ENCODE measurements at regions not wholly inside any gene's neighbourhood (a gene's known extent, or its start where the extent isn't known, plus 50 kb on each side); places are given as distances from the start of the nearest gene placed in this dataset.

- ATAC-seq, result no peak
- Histone ChIP-seq H3K4me1 (ENCODE audit: control insufficient read depth in 1 of 2, insufficient read depth in 2 of 2, low read length in 2 of 2) (no peaks in the 10 kb centered on the region), H3K9me2 (ENCODE audit: insufficient read depth) (no peaks in the 10 kb centered on the region), H2AFZ (ENCODE audit: low read depth, low read length, poor library complexity, severe bottlenecking) (no peak overlapping the region), H3K79me2 (ENCODE audit: insufficient read depth, low read length) (no peaks in the 10 kb centered on the region), H3K4me2 (ENCODE audit: low read length) (no peak overlapping the region), H3K36me3 (ENCODE audit: control insufficient read depth in 1 of 2, insufficient read depth in 2 of 2, low read length in 2 of 2) (no peaks in the 10 kb centered on the region), H3K4me3 (replicated peaks in 1 of 2; ENCODE audit: low read depth in 1 of 2, low read length in 2 of 2) (no peak overlapping the region), H3K27me3 (ENCODE audit: insufficient read depth, low read length) (no peaks in the 10 kb centered on the region), H3K9ac (ENCODE audit: low read length) (no peak overlapping the region), H3K9me3 (ENCODE audit: control insufficient read depth in 1 of 2, insufficient read depth in 1 of 2, low read depth in 1 of 2, low read length in 2 of 2) (no peaks in the 10 kb centered on the region), H4K20me1 (ENCODE audit: insufficient read depth) (no peaks in the 10 kb centered on the region), H3K27ac (ENCODE audit: low read depth, low read length) (no peak overlapping the region)
- no peak for DNase-seq (ENCODE audit: low read depth, low spot score)
- POLR2A ChIA-PET, result no interaction called here
- CTCF ChIA-PET, result no interaction called here
- BruUV-seq (replicated peaks), result no TSS peak
- intact Hi-C loops (cut with micrococcal nuclease), result loop anchor here (10.0 kb wide), 1 partner anchor 316 kb away; no protein-coding TSS in a partner anchor
- RAD21 ChIA-PET (ENCODE audit: low non-redundant PET in 1 of 2, low total read pairs in 2 of 2, uncharacterized antibody in 2 of 2, unreplicated experiment in 2 of 2), result no interaction called here
- TF ChIP-seq ZNF274 (IDR thresholded peaks at IDR 0.05; ENCODE audit: low read depth, low read length), result no peak
- TF ChIP-seq EZH2phosphoT487 (IDR thresholded peaks at IDR 0.05; ENCODE audit: borderline replicate concordance), result no peak
- TF ChIP-seq ELF1 (IDR thresholded peaks at IDR 0.05; ENCODE audit: borderline replicate concordance, low read depth), result no peak
- TF ChIP-seq CTCF (IDR thresholded peaks at IDR 0.05 in 2 of 3, conservative IDR thresholded peaks at IDR 0.05 in 1 of 3; ENCODE audit: borderline replicate concordance in 1 of 3, insufficient read depth in 1 of 3, low read depth in 2 of 3, low read length in 2 of 3), result no peak
- no peak for TF ChIP-seq SP1 (IDR thresholded peaks at IDR 0.05; ENCODE audit: low read depth)
- TF ChIP-seq SRF (IDR thresholded peaks at IDR 0.05; ENCODE audit: low read depth), result no peak
- no peak for TF ChIP-seq FOSL1 (IDR thresholded peaks at IDR 0.05; ENCODE audit: low read depth)
- no peak for TF ChIP-seq RAD21 (IDR thresholded peaks at IDR 0.05; ENCODE audit: low read depth)
These were observed 1248.7 kb downstream of the PCDH7 start for GRCh38 chr4:31968842-31969241.

GRCh38 chr4:31974490-31975002 lies 1254.4 kb downstream of the PCDH7 start:
- Histone ChIP-seq H3K27ac (ENCODE audit: low read depth, low read length) (no peak overlapping the region), H3K79me2 (ENCODE audit: insufficient read depth, low read length) (no peaks in the 10 kb centered on the region), H4K20me1 (ENCODE audit: insufficient read depth) (no peaks in the 10 kb centered on the region), H3K4me3 (replicated peaks in 1 of 2; ENCODE audit: low read depth in 1 of 2, low read length in 2 of 2) (no peak overlapping the region), H3K9me2 (ENCODE audit: insufficient read depth) (no peaks in the 10 kb centered on the region), H3K36me3 (ENCODE audit: control insufficient read depth in 1 of 2, insufficient read depth in 2 of 2, low read length in 2 of 2) (no peaks in the 10 kb centered on the region), H3K27me3 (ENCODE audit: insufficient read depth, low read length) (no peaks in the 10 kb centered on the region), H3K4me1 (ENCODE audit: control insufficient read depth in 1 of 2, insufficient read depth in 2 of 2, low read length in 2 of 2) (no peaks in the 10 kb centered on the region), H3K4me2 (ENCODE audit: low read length) (no peak overlapping the region), H3K9ac (ENCODE audit: low read length) (no peak overlapping the region), H2AFZ (ENCODE audit: low read depth, low read length, poor library complexity, severe bottlenecking) (no peak overlapping the region), H3K9me3 (ENCODE audit: control insufficient read depth in 1 of 2, insufficient read depth in 1 of 2, low read depth in 1 of 2, low read length in 2 of 2) (no peaks in the 10 kb centered on the region)
- intact Hi-C loops (cut with micrococcal nuclease), result no loop called here
- no TSS peak for BruUV-seq (replicated peaks)
- ATAC-seq (no peak), DNase-seq (ENCODE audit: low read depth, low spot score) (no peak)
- ChIA-PET RAD21 (ENCODE audit: low non-redundant PET in 1 of 2, low total read pairs in 2 of 2, uncharacterized antibody in 2 of 2, unreplicated experiment in 2 of 2) (no interaction called here), POLR2A (no interaction called here), CTCF (no interaction called here)
- TF ChIP-seq ELF1 (IDR thresholded peaks at IDR 0.05; ENCODE audit: borderline replicate concordance, low read depth) (no peak), EZH2 (IDR thresholded peaks at IDR 0.05) (no peak), CBX3 (IDR thresholded peaks at IDR 0.05; ENCODE audit: low read depth) (no peak), SRF (IDR thresholded peaks at IDR 0.05; ENCODE audit: low read depth) (no peak), POLR2A (IDR thresholded peaks at IDR 0.05; ENCODE audit: borderline replicate concordance, extremely low read depth, insufficient read depth, insufficient read length) (no peak), JUND (IDR thresholded peaks at IDR 0.05) (no peak), MAX (IDR thresholded peaks at IDR 0.05) (no peak), SP1 (IDR thresholded peaks at IDR 0.05; ENCODE audit: low read depth) (no peak), ATF3 (IDR thresholded peaks at IDR 0.05) (no peak), FOSL1 (IDR thresholded peaks at IDR 0.05; ENCODE audit: low read depth) (no peak), POLR2AphosphoS5 (IDR thresholded peaks at IDR 0.05; ENCODE audit: low read depth, low read length) (no peak), RAD21 (IDR thresholded peaks at IDR 0.05; ENCODE audit: low read depth) (no peak), ZNF274 (IDR thresholded peaks at IDR 0.05; ENCODE audit: low read depth, low read length) (no peak), CTCF (IDR thresholded peaks at IDR 0.05 in 2 of 3, conservative IDR thresholded peaks at IDR 0.05 in 1 of 3; ENCODE audit: borderline replicate concordance in 1 of 3, insufficient read depth in 1 of 3, low read depth in 2 of 3, low read length in 2 of 3) (no peak), TCF7L2 (IDR thresholded peaks at IDR 0.05; ENCODE audit: borderline replicate concordance, extremely low read depth, insufficient read depth, insufficient read length) (no peak)

Data from HCT116 (cell line).